A673 (cell line): ENCODE measurements at regions not wholly inside any gene's neighbourhood (a gene's known extent, or its start where the extent isn't known, plus 50 kb on each side); places are given as distances from the start of the nearest gene placed in this dataset.

Experiments used
- CTCF ChIP-seq: fragments of 300-800, 200-600 bp; sonication (generic); conservative IDR thresholded peaks from 2 replicates; pipeline ENCODE4 v1.5.1; 2017; ENCODE audit warnings: low read depth, mild to moderate bottlenecking, antibody characterized with exemption, low read length, moderate library complexity, mixed read lengths
- EZH2 ChIP-seq: fragments of 200-600 bp; sonication (generic); IDR thresholded peaks from 2 replicates; pipeline ENCODE4 v1.6.1; 2017; ENCODE audit warnings: borderline replicate concordance, low read depth, mild to moderate bottlenecking, mixed read lengths, antibody characterized with exemption, low read length; ENCODE audit not compliant: poor library complexity, severe bottlenecking

- TF ChIP-seq CTCF: no peak
- TF ChIP-seq EZH2: no peak
These were observed 752.9 kb downstream of the TRAM1L1 start for GRCh38 chr4:116332508-116332907.
